IMR-90 (cell line): ENCODE measurements at regions not wholly inside any gene's neighbourhood (a gene's known extent, or its start where the extent isn't known, plus 50 kb on each side); places are given as distances from the start of the nearest gene placed in this dataset.

Experiments used
- ATAC-seq: fragments of 200-7000 bp; cut with Tn5 transposase; 2 replicates; pipeline ENCODE4 v1.9.1; 2020; ENCODE audit warnings: low read depth, mild to moderate bottlenecking, moderate library complexity
- BruUV-seq: library from RNA; stranded (reverse); fragments of 400-500 nt; replicated peaks from 2 replicates; lab custom pipeline; 2021; lab: Mats Ljungman, UMichigan
- CTCF ChIA-PET: fragments of 300-600 bp; formaldehyde crosslinking; extraction: SDS; loops from one replicate; lab custom pipeline; 2021; ENCODE audit warnings: antibody characterized with exemption; lab: Yijun Ruan, JAX
- POLR2A ChIA-PET: fragments of 300-600 bp; sonication (Branson Sonifier 250); formaldehyde crosslinking; loops from one replicate; lab custom pipeline; 2022; ENCODE audit warnings: antibody characterized with exemption; ENCODE audit not compliant: unreplicated experiment; lab: Charles Lee
- DNase-seq: peaks from one replicate; pipeline ENCODE4 v3.0.0; 2013
- H2AFZ ChIP-seq: replicated peaks from 2 replicates; pipeline ENCODE3; 2013; ENCODE audit warnings: low read length, mild to moderate bottlenecking; ENCODE audit not compliant: poor library complexity
- H2AK5ac ChIP-seq: 2 replicates; pipeline ENCODE4 v1.6.1; 2013; ENCODE audit warnings: low read depth, low read length, inconsistent platforms
- H2AK9ac ChIP-seq: replicated peaks from 2 replicates; pipeline ENCODE3; 2013; ENCODE audit warnings: mild to moderate bottlenecking, low read depth, low read length, moderate library complexity; ENCODE audit not compliant: poor library complexity
- H2BK120ac ChIP-seq: 2 replicates; pipeline ENCODE4 v1.6.1; 2013; ENCODE audit warnings: low read depth, low read length, inconsistent platforms
- H2BK15ac ChIP-seq: 3 replicates; pipeline ENCODE4 v1.6.1; 2013; ENCODE audit warnings: low read depth, low read length, inconsistent platforms
- H2BK20ac ChIP-seq: 2 replicates; pipeline ENCODE4 v1.6.1; 2013; ENCODE audit warnings: low read depth, mild to moderate bottlenecking, inconsistent platforms, low read length, moderate library complexity
- H2BK5ac ChIP-seq: 2 replicates; pipeline ENCODE4 v1.6.1; 2013; ENCODE audit warnings: mild to moderate bottlenecking, low read depth, low read length, inconsistent platforms; ENCODE audit not compliant: poor library complexity, severe bottlenecking
- H3K14ac ChIP-seq: replicated peaks from 2 replicates; pipeline ENCODE4 v1.6.1; 2013; ENCODE audit warnings: low read depth, low read length, inconsistent platforms
- H3K18ac ChIP-seq: 2 replicates; pipeline ENCODE4 v1.6.1; 2013; ENCODE audit warnings: low read depth, low read length, control low read depth
- H3K23ac ChIP-seq: 2 replicates; pipeline ENCODE4 v1.6.1; 2013; ENCODE audit warnings: low read depth, low read length, inconsistent platforms
- H3K27ac ChIP-seq: 2 replicates; pipeline ENCODE4 v1.5.1; 2013; ENCODE audit warnings: mild to moderate bottlenecking, control low read depth, low read length; ENCODE audit not compliant: insufficient read depth
- H3K27me3 ChIP-seq: 2 replicates; pipeline ENCODE4 v1.6.1; 2013; ENCODE audit warnings: low read length; ENCODE audit not compliant: control insufficient read depth, insufficient read depth
- H3K36me3 ChIP-seq: 2 replicates; pipeline ENCODE4 v1.6.1; 2013; ENCODE audit warnings: low read length, mixed read lengths; ENCODE audit not compliant: control insufficient read depth, insufficient read depth
- H3K4ac ChIP-seq: 2 replicates; pipeline ENCODE4 v1.6.1; 2013; ENCODE audit warnings: low read depth, low read length, inconsistent platforms
- H3K4me1 ChIP-seq: 2 replicates; pipeline ENCODE4 v1.6.1; 2013; ENCODE audit warnings: low read length, mixed read lengths; ENCODE audit not compliant: control insufficient read depth, insufficient read depth
- H3K4me2 ChIP-seq: 2 replicates; pipeline ENCODE4 v1.6.1; 2013; ENCODE audit warnings: low read depth, mild to moderate bottlenecking, control low read depth, low read length, moderate library complexity
- H3K4me3 ChIP-seq: 2 replicates; pipeline ENCODE4 v1.5.1; 2013; ENCODE audit warnings: low read depth, mild to moderate bottlenecking, control low read depth, low read length, moderate library complexity; ENCODE audit not compliant: insufficient read depth
- H3K56ac ChIP-seq: 2 replicates; pipeline ENCODE4 v1.6.1; 2013; ENCODE audit warnings: low read length, inconsistent platforms; ENCODE audit not compliant: insufficient read depth; ENCODE audit errors: extremely low read depth
- H3K79me1 ChIP-seq, 2 experiments: 2 replicates each; pipeline ENCODE4 v1.6.1; 2013; ENCODE audit warnings: low read length in 2 of 2, inconsistent platforms in 1 of 2, low read depth in 1 of 2
- H3K9ac ChIP-seq: 2 replicates; pipeline ENCODE4 v1.6.1; 2013; ENCODE audit warnings: low read depth, low read length, control low read depth
- H3K9me1 ChIP-seq: 2 replicates; pipeline ENCODE4 v1.6.1; 2013; ENCODE audit warnings: low read length, inconsistent platforms; ENCODE audit not compliant: insufficient read depth
- H3K9me3 ChIP-seq: 2 replicates; pipeline ENCODE4 v1.6.1; 2013; ENCODE audit warnings: low read length; ENCODE audit not compliant: control insufficient read depth, insufficient read depth
- H4K20me1 ChIP-seq: 2 replicates; pipeline ENCODE4 v1.6.1; 2013; ENCODE audit warnings: low read length, inconsistent platforms; ENCODE audit not compliant: insufficient read depth
- H4K5ac ChIP-seq: 2 replicates; pipeline ENCODE4 v1.6.1; 2013; ENCODE audit warnings: mild to moderate bottlenecking, low read depth, low read length, control low read depth
- H4K8ac ChIP-seq, 2 experiments: 2 replicates each; pipeline ENCODE4 v1.6.1; 2013; ENCODE audit warnings: low read depth in 2 of 2, low read length in 2 of 2, control low read depth in 1 of 2, inconsistent platforms in 1 of 2
- H4K91ac ChIP-seq: 2 replicates; pipeline ENCODE4 v1.6.1; 2013; ENCODE audit warnings: low read depth, low read length, inconsistent platforms; ENCODE audit not compliant: insufficient read depth
- BHLHE40 ChIP-seq: fragments of 150-350 bp; IDR thresholded peaks from 2 replicates; pipeline ENCODE4 v1.6.1; 2016; ENCODE audit warnings: mild to moderate bottlenecking, low read depth, low read length
- CEBPB ChIP-seq: IDR thresholded peaks from 2 replicates; pipeline ENCODE4 v1.6.1; 2012; ENCODE audit warnings: low read depth, low read length, improper control_type of control experiment
- CHD1 ChIP-seq: IDR thresholded peaks from 2 replicates; pipeline ENCODE4 v1.6.1; 2012; ENCODE audit warnings: low read depth, low read length, improper control_type of control experiment
- ELK1 ChIP-seq: fragments of 150-350 bp; IDR thresholded peaks from 2 replicates; pipeline ENCODE4 v1.6.1; 2016; ENCODE audit warnings: low read depth, mild to moderate bottlenecking, low read length, moderate library complexity, borderline replicate concordance
- FOS ChIP-seq: fragments of 150-350 bp; IDR thresholded peaks from 2 replicates; pipeline ENCODE4 v1.6.1; 2016; ENCODE audit warnings: low read depth, low read length
- MAFK ChIP-seq: IDR thresholded peaks from 2 replicates; pipeline ENCODE4 v1.6.1; 2012; ENCODE audit warnings: low read depth, low read length, improper control_type of control experiment
- MAZ ChIP-seq: IDR thresholded peaks from 2 replicates; pipeline ENCODE4 v1.6.1; 2012; ENCODE audit warnings: low read depth, mild to moderate bottlenecking, low read length, improper control_type of control experiment, moderate library complexity, borderline replicate concordance
- MXI1 ChIP-seq: IDR thresholded peaks from 2 replicates; pipeline ENCODE4 v1.6.1; 2012; ENCODE audit warnings: low read depth, mild to moderate bottlenecking, low read length, moderate library complexity, borderline replicate concordance
- NFE2L2 ChIP-seq: fragments of 150-350 bp; IDR thresholded peaks from 2 replicates; pipeline ENCODE4 v1.6.1; 2016; ENCODE audit warnings: low read depth, mild to moderate bottlenecking, low read length
- POLR2A ChIP-seq: IDR thresholded peaks from 2 replicates; pipeline ENCODE4 v1.6.1; 2012; ENCODE audit warnings: mild to moderate bottlenecking, low read depth, low read length
- RAD21 ChIP-seq: IDR thresholded peaks from 2 replicates; pipeline ENCODE4 v1.6.1; 2012; ENCODE audit warnings: low read length, improper control_type of control experiment
- RCOR1 ChIP-seq: IDR thresholded peaks from 2 replicates; pipeline ENCODE4 v1.6.1; 2012; ENCODE audit warnings: mild to moderate bottlenecking, low read length, improper control_type of control experiment; ENCODE audit not compliant: insufficient replicate concordance
- RFX5 ChIP-seq: IDR thresholded peaks from 2 replicates; pipeline ENCODE4 v1.8.0; 2012; ENCODE audit warnings: low read depth, mild to moderate bottlenecking, low read length, moderate library complexity
- SMC3 ChIP-seq: fragments of 150-350 bp; IDR thresholded peaks from 2 replicates; pipeline ENCODE4 v1.6.1; 2016; ENCODE audit warnings: low read depth, mild to moderate bottlenecking, antibody characterized with exemption, low read length, moderate library complexity
- dilution Hi-C: fragments of 300-500 bp; cut with HindIII; formaldehyde crosslinking; loops from one replicate; pipeline ENCODE4 v1.14.3; 2018; ENCODE audit warnings: low sequenced_read_pairs; ENCODE audit not compliant: unreplicated experiment
- in situ Hi-C: fragments of 300-500 bp; cut with MboI; formaldehyde crosslinking; loops from 3 replicates; pipeline ENCODE4 v1.14.3; 2019; ENCODE audit warnings: low sequenced_read_pairs, inconsistent platforms, mixed read lengths
- intact Hi-C: fragments of 100-400 bp; cut with micrococcal nuclease; formaldehyde crosslinking; loops from 2 replicates; pipeline ENCODE4 v1.10.0; 2022
- TF ChIP-seq, protein P1 (sequence below): fragments of 150-350 bp; IDR thresholded peaks from 2 replicates; pipeline ENCODE4 v1.6.1; 2017; ENCODE audit warnings: mild to moderate bottlenecking, antibody characterized with exemption, low read length, low read depth
- TF ChIP-seq, protein P2 (sequence below): conservative IDR thresholded peaks from 2 replicates; pipeline ENCODE4 v1.5.1; 2012; ENCODE audit warnings: mild to moderate bottlenecking, low read depth, low read length, improper control_type of control experiment

DNA sequence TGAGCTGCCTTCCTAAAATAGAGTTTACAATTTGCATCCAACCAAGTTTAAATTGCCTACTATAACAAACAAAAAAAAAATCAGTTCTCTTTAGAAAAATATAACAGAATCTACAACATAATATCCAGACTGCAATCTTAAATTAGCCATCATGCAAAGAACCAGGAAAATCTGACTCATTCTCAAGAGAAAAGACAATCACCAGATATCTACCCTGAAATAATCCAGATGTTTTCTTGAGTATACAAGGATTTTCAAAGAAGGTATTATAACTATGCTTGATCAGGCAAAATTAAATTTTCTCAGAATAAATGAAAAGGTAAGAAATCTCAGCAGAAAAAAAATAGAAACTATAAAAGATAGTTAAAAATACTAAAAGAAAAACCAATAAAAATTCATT lies 115.6 kb downstream of the CCER1 start:
- no peak overlapping the region for H2BK120ac ChIP-seq
- H3K27ac ChIP-seq, result no peak overlapping the region
- no peak overlapping the region for H3K9ac ChIP-seq
- no peaks in the 10 kb centered on the region for H3K27me3 ChIP-seq
- no peak overlapping the region for H2AK5ac ChIP-seq
- POLR2A ChIA-PET, result no interaction called here
- no peak overlapping the region for H2BK5ac ChIP-seq
- dilution Hi-C loops, result no loop called here
- H2BK15ac ChIP-seq, result no peak overlapping the region
- H3K18ac ChIP-seq, result no peak overlapping the region
- no peak for DNase-seq
- no peak overlapping the region for H3K4me2 ChIP-seq
- H3K36me3 ChIP-seq, result no peaks in the 10 kb centered on the region
- no TSS peak for BruUV-seq
- H3K4me3 ChIP-seq, result no peak overlapping the region
- intact Hi-C loops, result no loop called here
- H4K91ac ChIP-seq, result no peak overlapping the region
- no peak overlapping the region for H2BK20ac ChIP-seq
- TF ChIP-seq RAD21 (no peak), CEBPB (no peak), SMC3 (no peak), RFX5 (no peak), FOS (no peak), BHLHE40 (no peak), MAFK (no peak), MXI1 (no peak), MAZ (no peak), NFE2L2 (no peak), POLR2A (no peak), ELK1 (no peak), RCOR1 (no peak), CHD1 (no peak)
- TF ChIP-seq, protein P1, sequence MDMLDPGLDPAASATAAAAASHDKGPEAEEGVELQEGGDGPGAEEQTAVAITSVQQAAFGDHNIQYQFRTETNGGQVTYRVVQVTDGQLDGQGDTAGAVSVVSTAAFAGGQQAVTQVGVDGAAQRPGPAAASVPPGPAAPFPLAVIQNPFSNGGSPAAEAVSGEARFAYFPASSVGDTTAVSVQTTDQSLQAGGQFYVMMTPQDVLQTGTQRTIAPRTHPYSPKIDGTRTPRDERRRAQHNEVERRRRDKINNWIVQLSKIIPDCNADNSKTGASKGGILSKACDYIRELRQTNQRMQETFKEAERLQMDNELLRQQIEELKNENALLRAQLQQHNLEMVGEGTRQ, result no peak
- TF ChIP-seq, protein P2, sequence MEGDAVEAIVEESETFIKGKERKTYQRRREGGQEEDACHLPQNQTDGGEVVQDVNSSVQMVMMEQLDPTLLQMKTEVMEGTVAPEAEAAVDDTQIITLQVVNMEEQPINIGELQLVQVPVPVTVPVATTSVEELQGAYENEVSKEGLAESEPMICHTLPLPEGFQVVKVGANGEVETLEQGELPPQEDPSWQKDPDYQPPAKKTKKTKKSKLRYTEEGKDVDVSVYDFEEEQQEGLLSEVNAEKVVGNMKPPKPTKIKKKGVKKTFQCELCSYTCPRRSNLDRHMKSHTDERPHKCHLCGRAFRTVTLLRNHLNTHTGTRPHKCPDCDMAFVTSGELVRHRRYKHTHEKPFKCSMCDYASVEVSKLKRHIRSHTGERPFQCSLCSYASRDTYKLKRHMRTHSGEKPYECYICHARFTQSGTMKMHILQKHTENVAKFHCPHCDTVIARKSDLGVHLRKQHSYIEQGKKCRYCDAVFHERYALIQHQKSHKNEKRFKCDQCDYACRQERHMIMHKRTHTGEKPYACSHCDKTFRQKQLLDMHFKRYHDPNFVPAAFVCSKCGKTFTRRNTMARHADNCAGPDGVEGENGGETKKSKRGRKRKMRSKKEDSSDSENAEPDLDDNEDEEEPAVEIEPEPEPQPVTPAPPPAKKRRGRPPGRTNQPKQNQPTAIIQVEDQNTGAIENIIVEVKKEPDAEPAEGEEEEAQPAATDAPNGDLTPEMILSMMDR, result no peak
- no peaks in the 10 kb centered on the region for H3K9me3 ChIP-seq
- H3K4ac ChIP-seq, result no peak overlapping the region
- H3K23ac ChIP-seq, result no peak overlapping the region
- no peaks in the 10 kb centered on the region for H3K79me1 ChIP-seq
- no peak overlapping the region for H4K5ac ChIP-seq
- H4K8ac ChIP-seq, result no peak overlapping the region
- H2AFZ ChIP-seq, result no peak overlapping the region
- CTCF ChIA-PET, result no interaction called here
- H3K56ac ChIP-seq, result no peak overlapping the region
- H3K4me1 ChIP-seq, result no peaks in the 10 kb centered on the region
- H3K14ac ChIP-seq, result no peak overlapping the region
- ATAC-seq, result no peak
- no peak overlapping the region for H2AK9ac ChIP-seq
- in situ Hi-C loops, result no loop called here
- no peaks in the 10 kb centered on the region for H4K20me1 ChIP-seq
- H3K9me1 ChIP-seq, result peaks cover 3% of the 10 kb centered on the region; the same call in 1 of the 2 replicates
